NCI-H128 (cell line): ENCODE measurements at regions not wholly inside any gene's neighbourhood (a gene's known extent, or its start where the extent isn't known, plus 50 kb on each side); places are given as distances from the start of the nearest gene placed in this dataset.

Experiments
- DNase-seq: peaks from one replicate; lab custom pipeline; 2025; ENCODE audit not compliant: unreplicated experiment; lab: John Stamatoyannopoulos, UW

GRCh38 chr1:209431813-209432442, 151.6 kb upstream of the CAMK1G start:
- DNase-seq: no peak

DNA sequence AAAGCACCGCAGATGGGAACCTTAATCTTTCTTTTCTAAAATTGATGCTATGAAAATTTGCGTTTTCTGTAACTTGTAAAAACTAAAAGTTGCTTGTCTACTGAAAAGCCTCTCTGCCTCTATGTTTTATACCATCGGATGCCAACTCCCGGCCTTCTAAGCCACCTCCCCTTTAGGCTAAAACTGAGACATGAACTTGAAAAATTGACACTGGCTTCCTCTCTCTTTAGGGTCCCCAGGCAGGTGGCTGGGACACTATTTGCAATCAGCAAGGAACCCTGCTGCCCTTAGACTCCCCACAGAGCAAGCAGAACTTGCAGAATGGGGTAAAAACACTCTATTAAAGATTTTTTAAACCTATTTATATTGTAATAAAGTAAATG, 151.1 kb upstream of the CAMK1G start:
- DNase-seq: no peak

DNA sequence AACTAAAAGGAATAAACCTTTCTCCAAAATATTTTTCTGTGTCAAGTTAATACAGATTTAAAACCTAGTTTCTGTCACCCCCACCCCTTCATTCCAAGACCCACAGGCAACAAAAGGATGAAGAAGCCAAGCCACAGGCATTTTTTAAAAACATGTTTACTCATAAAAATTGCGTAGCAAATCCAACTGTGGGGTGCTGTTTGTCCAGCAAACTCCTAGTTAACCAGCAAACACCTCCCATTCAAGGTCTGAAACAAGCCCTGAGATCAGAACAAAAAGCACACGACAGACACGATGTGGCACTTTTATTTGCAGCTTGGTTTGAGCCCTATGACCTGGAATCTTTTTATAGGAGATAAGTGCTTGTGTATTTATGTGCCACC, 149.9 kb upstream of the CAMK1G start:
- DNase-seq: no peak

DNA sequence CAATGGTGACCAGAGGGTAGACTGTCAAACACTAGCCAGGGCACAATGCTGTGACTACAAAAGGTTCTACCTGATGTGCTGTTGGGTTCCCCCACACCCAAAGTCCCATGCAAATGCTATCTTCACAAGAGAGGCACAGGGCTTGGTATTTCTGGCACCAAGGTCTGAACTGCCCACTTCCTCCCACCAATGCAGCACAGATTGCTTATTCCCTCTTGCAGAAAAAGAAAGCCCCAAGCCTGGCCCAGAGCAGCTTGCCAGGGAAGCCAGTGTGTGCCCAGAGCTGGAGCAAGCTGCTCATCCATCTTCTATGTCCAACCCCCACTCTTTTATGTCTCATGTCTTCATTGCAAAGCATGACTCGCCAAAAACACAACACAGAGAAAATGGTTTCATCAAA, 149.4 kb upstream of the CAMK1G start:
- no peak for DNase-seq

DNA sequence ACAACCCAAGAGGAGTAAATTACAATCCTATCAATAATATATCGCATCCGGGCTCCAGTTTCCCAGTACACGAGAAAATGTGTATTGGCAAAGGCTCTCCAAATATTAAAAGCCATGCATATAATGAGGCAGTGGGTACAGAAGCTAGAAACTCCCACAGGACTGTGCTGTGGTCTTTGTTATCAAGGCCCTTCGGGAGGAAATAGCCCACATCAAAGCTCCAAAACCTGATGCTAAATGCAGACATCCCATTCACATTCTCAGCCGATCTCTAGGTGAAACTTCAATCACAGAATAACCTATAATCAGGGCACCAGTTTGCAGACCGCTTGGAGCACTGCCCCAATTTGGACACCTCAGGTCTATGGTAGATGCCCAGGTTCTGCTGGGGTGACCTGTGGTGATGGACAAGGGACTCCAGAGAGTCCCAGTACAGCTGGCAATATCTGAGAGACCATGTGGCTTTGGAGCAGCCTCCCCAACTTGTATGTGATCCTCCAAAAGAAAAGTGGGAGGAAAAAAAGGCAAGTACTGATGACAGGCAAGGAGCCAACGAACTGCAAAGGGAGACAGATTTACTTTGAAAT, 148.8 kb upstream of the CAMK1G start:
- DNase-seq: no peak

- DNase-seq: peak; percentile 60
Measured at GRCh38 chr1:209435654-209436566, 147.6 kb upstream of the CAMK1G start.

DNA sequence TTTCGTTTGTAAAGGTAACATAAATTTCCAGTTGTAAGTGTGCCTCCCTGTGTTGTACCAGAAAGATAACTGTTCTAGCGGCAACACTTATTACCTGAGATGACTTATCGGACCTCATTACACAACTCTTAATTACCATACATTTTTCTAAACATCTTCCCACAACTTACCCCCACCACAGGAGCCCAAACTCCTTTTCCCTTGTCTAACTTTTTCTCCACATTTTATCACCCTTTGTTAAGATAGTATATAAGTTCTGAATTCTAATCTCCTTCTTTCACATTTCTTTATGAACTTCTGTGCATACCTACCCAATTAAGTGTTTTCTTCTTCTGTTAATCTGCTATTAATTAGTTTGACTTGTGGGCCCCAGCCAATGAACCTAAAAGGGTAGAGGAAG, 143.7 kb upstream of the CAMK1G start:
- DNase-seq: no peak

DNA sequence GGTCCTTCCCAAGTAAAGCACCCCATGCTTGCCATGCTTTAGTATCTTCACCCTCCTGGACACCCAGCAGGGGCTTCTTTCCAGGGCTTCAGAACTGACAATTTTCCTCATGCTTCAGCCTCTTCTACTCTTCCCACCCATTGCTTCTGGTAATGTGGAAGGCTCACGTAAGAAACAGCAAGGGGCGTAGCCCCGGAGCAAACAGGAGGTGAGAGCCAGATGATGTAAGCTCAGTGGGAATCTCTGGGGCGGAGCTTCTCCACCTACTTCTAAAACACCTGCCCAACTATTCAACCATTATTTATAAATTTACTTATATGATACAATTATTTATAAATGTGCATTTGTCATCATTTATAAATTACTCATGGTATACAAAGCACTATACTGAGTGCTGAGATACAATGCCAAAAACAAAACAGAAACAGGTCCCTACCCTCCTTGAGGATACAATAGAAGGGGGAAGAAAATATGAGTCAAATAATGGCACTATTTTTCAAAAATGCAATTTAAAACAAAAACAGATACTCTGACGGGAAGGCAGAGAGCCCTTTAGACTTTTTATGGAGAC, 140.1 kb upstream of the CAMK1G start:
- DNase-seq: no peak

DNA sequence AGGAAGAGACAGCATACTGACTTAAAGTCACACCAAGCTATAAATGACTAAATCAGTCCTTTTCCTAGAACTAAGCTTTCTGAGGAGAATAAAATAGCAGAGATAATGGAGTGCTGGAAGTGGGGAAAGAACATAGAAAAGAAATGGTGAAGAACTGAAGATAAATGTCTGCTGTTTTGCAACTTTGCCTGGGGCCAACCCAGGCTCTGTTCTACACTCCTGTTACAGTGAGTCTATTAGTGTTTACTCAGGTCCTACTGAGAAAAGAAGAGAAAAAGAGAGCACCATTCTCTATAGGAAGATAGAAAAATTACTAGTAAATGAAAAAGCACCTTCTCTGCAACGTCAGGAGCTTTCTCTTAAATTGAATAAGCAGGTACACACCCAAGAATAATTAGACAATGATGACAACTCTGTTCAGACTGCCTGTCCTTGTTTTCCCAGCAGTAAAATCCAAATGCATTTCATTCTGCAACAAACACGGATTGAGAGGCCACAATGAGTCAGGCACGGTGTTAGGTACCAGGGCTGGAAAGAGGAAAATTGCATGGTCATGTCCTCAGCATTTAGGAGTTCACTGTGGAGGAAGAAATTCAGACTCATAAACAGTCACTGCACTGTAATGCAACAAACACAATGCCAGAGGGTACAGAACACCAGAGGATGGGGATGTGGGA, 139.4 kb upstream of the CAMK1G start:
- DNase-seq: no peak

- no peak for DNase-seq
Measured at GRCh38 chr1:209444961-209445360, 138.6 kb upstream of the CAMK1G start.

DNA sequence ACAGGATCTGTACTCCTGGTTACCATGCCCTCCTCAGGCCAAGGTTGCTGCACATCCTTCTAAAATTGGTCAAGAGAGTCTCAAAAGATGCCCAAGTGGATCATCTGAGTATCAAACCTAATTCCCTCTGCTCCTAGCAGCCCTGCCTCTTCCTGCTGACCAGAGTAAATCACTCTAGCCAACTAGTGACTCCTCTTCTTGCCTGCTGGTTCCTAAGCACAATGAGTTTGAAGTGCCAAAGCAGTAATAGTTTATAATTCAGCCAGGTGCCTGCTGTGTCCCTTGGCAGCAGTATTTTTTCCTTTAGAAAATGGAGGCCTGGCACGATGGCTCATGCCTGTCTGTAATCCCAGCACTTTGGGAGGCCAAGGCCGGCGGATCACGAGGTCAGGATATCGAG, 137.9 kb upstream of the CAMK1G start:
- DNase-seq: no peak

DNA sequence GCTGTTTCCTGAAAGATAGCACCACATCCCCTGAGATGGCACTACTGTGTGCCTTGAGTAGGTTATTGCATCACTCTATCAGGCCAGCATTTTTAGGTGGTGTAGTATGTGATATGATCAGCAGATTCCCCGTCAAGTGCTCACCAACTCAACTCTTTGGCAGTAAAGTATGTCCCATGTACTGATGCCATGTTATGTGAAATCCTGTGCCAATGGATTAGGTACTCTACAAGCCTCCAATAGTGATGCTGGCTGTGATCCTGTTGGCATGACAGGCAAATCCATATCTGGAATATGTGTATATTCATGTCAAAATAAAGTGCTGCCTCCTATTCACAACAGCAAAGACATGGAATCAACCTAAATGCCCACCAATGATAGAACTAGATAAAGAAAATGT, 137.2 kb upstream of the CAMK1G start:
- no peak for DNase-seq

- no peak for DNase-seq
Measured at GRCh38 chr1:209454340-209454994, 129.0 kb upstream of the CAMK1G start.

- DNase-seq: peak; percentile 16
Measured at GRCh38 chr1:209455145-209455544, 128.4 kb upstream of the CAMK1G start.

GRCh38 chr1:209455661-209456358, 127.7 kb upstream of the CAMK1G start:
- peak; percentile 12 for DNase-seq

GRCh38 chr1:209456878-209457277, 126.6 kb upstream of the CAMK1G start:
- no peak for DNase-seq

GRCh38 chr1:209457401-209458125, 126.0 kb upstream of the CAMK1G start:
- no peak for DNase-seq

- no peak for DNase-seq
Measured at GRCh38 chr1:209458921-209459320, 124.6 kb upstream of the CAMK1G start.

- DNase-seq: no peak
Measured at GRCh38 chr1:209461168-209461567, 122.3 kb upstream of the CAMK1G start.

DNA sequence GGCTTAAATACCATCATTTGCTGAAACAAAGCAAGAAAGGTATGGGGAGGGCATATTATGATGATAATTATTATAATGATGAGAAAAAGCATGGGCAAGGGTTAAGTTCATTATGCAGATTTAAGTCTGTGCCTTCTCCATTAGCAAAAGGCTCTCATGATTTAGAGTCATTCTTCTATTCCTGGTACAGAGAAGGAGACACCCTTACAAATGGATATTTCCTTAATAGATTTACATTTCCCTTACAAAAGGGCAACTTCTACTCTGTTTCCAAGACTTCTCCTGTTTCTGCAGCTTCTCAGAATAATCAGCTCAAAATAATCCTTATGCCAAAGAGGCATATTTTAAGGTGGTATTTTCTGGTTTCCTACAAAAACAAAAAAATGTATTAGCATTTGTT, 121.1 kb upstream of the CAMK1G start:
- DNase-seq: no peak
